Endodermal cell (in vitro differentiated cells): ENCODE measurements at regions not wholly inside any gene's neighbourhood (a gene's known extent, or its start where the extent isn't known, plus 50 kb on each side); places are given as distances from the start of the nearest gene placed in this dataset.

ENCODE experiments used
- DNase-seq: peaks from one replicate; pipeline ENCODE4 v3.0.0-alpha.2; 2017
- H3K27ac ChIP-seq: 2 replicates; pipeline ENCODE4 v1.5.1; 2013; ENCODE audit warnings: mild to moderate bottlenecking, low read depth, low read length, moderate library complexity
- H3K27me3 ChIP-seq: 2 replicates; pipeline ENCODE4 v1.6.1; 2013; ENCODE audit warnings: mild to moderate bottlenecking, low read length, moderate library complexity; ENCODE audit not compliant: insufficient read depth, control insufficient read depth, poor library complexity, severe bottlenecking
- H3K36me3 ChIP-seq: 2 replicates; pipeline ENCODE4 v1.7.0; 2013; ENCODE audit warnings: mild to moderate bottlenecking, low read length, moderate library complexity; ENCODE audit not compliant: control insufficient read depth, insufficient read depth
- H3K4me1 ChIP-seq: one replicate; pipeline ENCODE4 v1.7.0; 2013; ENCODE audit warnings: low read length; ENCODE audit not compliant: control insufficient read depth, insufficient read depth
- H3K4me3 ChIP-seq: 2 replicates; pipeline ENCODE4 v1.5.1; 2013; ENCODE audit warnings: mild to moderate bottlenecking, low read length, moderate library complexity
- H3K9ac ChIP-seq: 2 replicates; pipeline ENCODE4 v1.6.1; 2013; ENCODE audit warnings: mild to moderate bottlenecking, low read length, moderate library complexity; ENCODE audit not compliant: poor library complexity, severe bottlenecking; ENCODE audit errors: extremely low read depth
- H3K9me3 ChIP-seq: 2 replicates; pipeline ENCODE4 v1.6.1; 2013; ENCODE audit warnings: mild to moderate bottlenecking, low read length, moderate library complexity; ENCODE audit not compliant: control insufficient read depth
- H3K27ac Mint-ChIP-seq: 2 replicates; pipeline ENCODE4 v1.8.0; 2020; ENCODE audit warnings: mixed read lengths
- H3K27me3 Mint-ChIP-seq: 2 replicates; pipeline ENCODE4 v1.8.0; 2021; ENCODE audit warnings: mild to moderate bottlenecking, mixed read lengths; ENCODE audit not compliant: insufficient read depth
- H3K36me3 Mint-ChIP-seq: 2 replicates; pipeline ENCODE4 v1.8.0; 2020; ENCODE audit warnings: low read depth, mixed read lengths
- H3K4me1 Mint-ChIP-seq: 2 replicates; pipeline ENCODE4 v1.8.0; 2020; ENCODE audit warnings: mixed read lengths
- H3K4me3 Mint-ChIP-seq: 2 replicates; pipeline ENCODE4 v1.8.0; 2020; ENCODE audit warnings: mild to moderate bottlenecking, moderate library complexity, mixed read lengths
- H3K9me3 Mint-ChIP-seq: 2 replicates; pipeline ENCODE4 v1.8.0; 2020; ENCODE audit warnings: mild to moderate bottlenecking, mixed read lengths
- WGBS, 2 experiments: methylation state at CpG; one replicate each; pipeline versions ENCODE4 v1.1.5 to v1.1.7; 2013; ENCODE audit warnings: missing lambda C conversion rate in 2 of 2, mixed read lengths in 1 of 2; ENCODE audit not compliant: insufficient coverage in 1 of 2, insufficient read length in 1 of 2; 5-methylcytosine and 5-hydroxymethylcytosine counted together
- TF ChIP-seq, protein P1 (sequence below): fragments of 200-600 bp; sonication (generic); conservative IDR thresholded peaks from 2 replicates; pipeline ENCODE4 v1.5.0; 2021; ENCODE audit warnings: antibody characterized with exemption, mild to moderate bottlenecking

DNA sequence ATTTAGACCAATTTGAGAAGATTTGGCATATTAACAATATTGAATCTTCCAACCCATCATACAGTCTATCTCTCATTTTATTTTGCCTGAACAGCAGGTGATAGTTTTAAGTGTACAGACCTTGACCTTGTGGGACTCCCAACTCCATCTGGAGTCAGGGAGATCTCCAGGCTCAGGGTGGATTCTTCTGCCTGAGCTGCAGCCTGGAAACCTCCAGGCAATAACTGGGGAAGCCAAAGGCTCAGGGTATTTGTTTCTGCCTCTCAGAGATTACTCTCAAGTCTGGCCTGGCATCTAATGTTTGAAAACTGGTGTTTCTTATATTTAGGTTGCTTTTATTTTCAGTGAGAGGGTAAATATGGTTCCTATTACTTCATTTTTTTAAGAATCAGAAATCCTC lies 102.1 kb upstream of the C1QTNF9B start:
- TF ChIP-seq, protein P1, sequence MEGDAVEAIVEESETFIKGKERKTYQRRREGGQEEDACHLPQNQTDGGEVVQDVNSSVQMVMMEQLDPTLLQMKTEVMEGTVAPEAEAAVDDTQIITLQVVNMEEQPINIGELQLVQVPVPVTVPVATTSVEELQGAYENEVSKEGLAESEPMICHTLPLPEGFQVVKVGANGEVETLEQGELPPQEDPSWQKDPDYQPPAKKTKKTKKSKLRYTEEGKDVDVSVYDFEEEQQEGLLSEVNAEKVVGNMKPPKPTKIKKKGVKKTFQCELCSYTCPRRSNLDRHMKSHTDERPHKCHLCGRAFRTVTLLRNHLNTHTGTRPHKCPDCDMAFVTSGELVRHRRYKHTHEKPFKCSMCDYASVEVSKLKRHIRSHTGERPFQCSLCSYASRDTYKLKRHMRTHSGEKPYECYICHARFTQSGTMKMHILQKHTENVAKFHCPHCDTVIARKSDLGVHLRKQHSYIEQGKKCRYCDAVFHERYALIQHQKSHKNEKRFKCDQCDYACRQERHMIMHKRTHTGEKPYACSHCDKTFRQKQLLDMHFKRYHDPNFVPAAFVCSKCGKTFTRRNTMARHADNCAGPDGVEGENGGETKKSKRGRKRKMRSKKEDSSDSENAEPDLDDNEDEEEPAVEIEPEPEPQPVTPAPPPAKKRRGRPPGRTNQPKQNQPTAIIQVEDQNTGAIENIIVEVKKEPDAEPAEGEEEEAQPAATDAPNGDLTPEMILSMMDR = no peak
- H3K9me3 Mint-ChIP-seq = peaks cover 14% of the 10 kb centered on the region
- no peaks in the 10 kb centered on the region for H3K4me1 Mint-ChIP-seq
- Histone ChIP-seq H3K9me3 (peaks cover 8% of the 10 kb centered on the region), H3K27ac (no peak overlapping the region), H3K27me3 (no peaks in the 10 kb centered on the region), H3K4me3 (no peak overlapping the region), H3K36me3 (no peaks in the 10 kb centered on the region), H3K9ac (no peak overlapping the region), H3K4me1 (no peaks in the 10 kb centered on the region)
- H3K27ac Mint-ChIP-seq = no peak overlapping the region
- H3K4me3 Mint-ChIP-seq = no peak overlapping the region
- H3K27me3 Mint-ChIP-seq = no peaks in the 10 kb centered on the region
- DNase-seq = peak; percentile 20
- H3K36me3 Mint-ChIP-seq = peaks cover 3% of the 10 kb centered on the region

DNA sequence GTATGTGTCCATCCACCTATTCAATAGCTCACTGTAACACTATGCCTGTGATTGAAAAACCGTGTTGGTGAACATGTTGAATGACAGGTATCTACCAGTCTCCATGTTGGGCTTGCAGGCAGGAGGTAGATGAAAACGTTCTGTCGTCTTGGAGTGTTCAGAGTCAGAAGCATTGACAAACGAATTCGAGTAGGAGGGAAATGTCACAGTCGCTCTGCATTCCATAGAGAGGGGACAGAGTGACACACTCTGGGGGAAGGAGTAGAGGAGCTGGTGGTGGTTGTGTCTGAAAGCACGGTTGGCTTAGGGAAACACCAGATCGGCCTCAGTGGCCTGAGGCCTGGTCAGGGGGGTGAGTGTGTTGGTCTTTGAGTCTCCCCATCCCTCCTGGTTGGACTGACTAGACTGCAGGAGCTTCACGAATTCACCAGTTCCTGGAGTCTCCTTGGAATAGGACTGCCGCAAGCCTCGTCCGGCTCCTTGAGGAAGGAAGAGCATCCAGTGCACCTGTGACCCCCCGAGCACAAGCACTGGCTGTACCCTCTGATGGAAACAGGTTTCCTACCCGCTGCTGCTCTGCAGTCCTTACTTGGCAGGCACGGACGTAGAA lies 105.0 kb upstream of the C1QTNF9B start:
- H3K4me1 Mint-ChIP-seq = no peaks in the 10 kb centered on the region
- TF ChIP-seq, protein P1 = no peak

DNA sequence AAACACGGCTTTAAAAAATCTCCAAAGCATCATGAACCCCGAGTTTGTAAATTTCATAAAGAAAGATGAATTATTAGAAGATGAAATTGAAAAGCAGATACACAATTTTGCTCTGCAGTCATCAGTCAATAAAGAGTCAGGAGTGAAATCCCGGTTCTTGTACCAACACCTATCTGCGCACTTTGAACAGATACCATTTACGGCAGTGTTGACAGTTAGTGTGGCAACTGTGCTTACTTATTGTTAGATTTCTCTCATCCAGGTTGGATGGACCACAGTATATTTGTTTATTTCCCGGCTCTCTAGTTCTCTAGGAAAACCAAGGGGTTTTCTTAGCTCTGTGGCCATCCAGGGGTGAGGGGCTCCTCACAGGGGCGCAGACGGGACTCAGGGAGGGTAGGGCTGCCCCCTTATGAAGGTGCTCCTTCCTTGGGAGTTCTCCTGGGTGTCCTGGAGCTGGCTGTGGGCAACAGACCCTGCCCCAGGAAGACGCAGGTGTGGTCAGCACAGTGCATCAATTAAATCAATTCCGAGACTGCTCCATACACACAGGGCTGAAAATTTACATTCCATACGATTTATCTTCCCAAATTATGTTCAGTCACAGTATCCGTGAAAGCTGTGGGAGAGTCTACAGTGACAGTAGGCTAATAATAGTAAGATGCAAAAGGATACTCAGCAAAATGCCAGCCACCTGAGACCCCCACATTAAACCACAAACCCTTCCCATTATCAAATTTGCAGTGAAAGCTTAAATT lies 107.0 kb upstream of the C1QTNF9B start:
- H3K27me3 Mint-ChIP-seq = peaks cover 5% of the 10 kb centered on the region
- no peak overlapping the region for H3K27ac Mint-ChIP-seq
- H3K9me3 Mint-ChIP-seq = peaks cover 1% of the 10 kb centered on the region
- Histone ChIP-seq H3K4me1 (peaks cover 8% of the 10 kb centered on the region), H3K9me3 (no peaks in the 10 kb centered on the region), H3K4me3 (no peak overlapping the region), H3K27ac (no peak overlapping the region), H3K9ac (no peak overlapping the region), H3K36me3 (no peaks in the 10 kb centered on the region), H3K27me3 (no peaks in the 10 kb centered on the region)
- no peaks in the 10 kb centered on the region for H3K36me3 Mint-ChIP-seq
- peak; percentile 20 for DNase-seq
- H3K4me3 Mint-ChIP-seq = no peak overlapping the region
- H3K4me1 Mint-ChIP-seq = peaks cover 10% of the 10 kb centered on the region
- 92 to 94% methylated on average over 10 to 12 of the region's 12 CpGs for WGBS, 2 experiments
- TF ChIP-seq, protein P1 = no peak

More for the DNA sequence above, 105.0 kb upstream of the C1QTNF9B start:
- Mint-ChIP-seq H3K27me3 (no peaks in the 10 kb centered on the region), H3K36me3 (no peaks in the 10 kb centered on the region), H3K9me3 (no peaks in the 10 kb centered on the region), H3K27ac (no peak overlapping the region), H3K4me3 (no peak overlapping the region)
- Histone ChIP-seq H3K27ac (no peak overlapping the region), H3K27me3 (no peaks in the 10 kb centered on the region), H3K4me3 (no peak overlapping the region), H3K36me3 (no peaks in the 10 kb centered on the region), H3K9me3 (no peaks in the 10 kb centered on the region), H3K9ac (no peak overlapping the region), H3K4me1 (no peaks in the 10 kb centered on the region)
- peak; percentile 28 for DNase-seq
- WGBS, 2 experiments = 92 to 97% methylated on average over 12 to 16 of the region's 16 CpGs
